GM12875 (cell line): ENCODE measurements at regions not wholly inside any gene's neighbourhood (a gene's known extent, or its start where the extent isn't known, plus 50 kb on each side); places are given as distances from the start of the nearest gene placed in this dataset.

ENCODE experiments used
- H3K4me3 ChIP-seq: one replicate; pipeline ENCODE4 v1.5.1; 2011; ENCODE audit warnings: low read depth, low read length, control low read depth
- CTCF ChIP-seq: IDR thresholded peaks from 2 replicates; pipeline ENCODE4 v1.5.1; 2011; ENCODE audit warnings: low read depth, mild to moderate bottlenecking, control low read depth, inconsistent platforms, low read length, moderate library complexity, borderline replicate concordance; ENCODE audit not compliant: insufficient read depth

DNA sequence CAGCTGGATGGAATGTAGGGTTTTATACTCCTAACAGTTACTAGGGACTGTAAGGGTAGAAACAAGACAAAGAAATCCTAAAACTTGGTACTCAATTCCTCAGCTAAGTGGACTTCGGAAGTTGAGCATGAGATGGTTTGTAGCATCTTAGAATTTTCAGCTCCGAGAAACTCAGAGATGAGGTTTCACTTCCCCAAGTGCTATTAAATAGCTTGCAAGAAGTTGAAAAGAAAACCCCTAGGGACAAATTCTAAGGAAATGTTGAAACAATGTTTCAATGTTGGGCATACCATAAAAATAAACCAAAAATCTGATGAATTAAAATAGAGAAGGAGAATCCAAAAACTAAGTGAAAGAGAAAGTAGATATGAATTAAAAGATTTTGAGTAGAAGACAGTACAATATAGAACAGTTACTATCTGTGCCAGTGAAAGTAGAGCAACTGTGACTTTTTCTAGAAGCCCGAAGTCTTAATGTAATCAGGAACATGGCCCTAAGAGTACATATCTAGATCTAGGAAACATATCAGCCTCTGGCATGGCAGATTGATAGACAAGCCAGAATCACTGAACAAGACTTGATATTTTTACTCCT is 308.6 kb upstream of the RGMB start:
- H3K4me3 ChIP-seq, result no peak overlapping the region
- TF ChIP-seq CTCF, result no peak

- no peak overlapping the region for H3K4me3 ChIP-seq
- TF ChIP-seq CTCF, result no peak
Observed at GRCh38 chr5:98468188-98468869, 305.1 kb upstream of the RGMB start.

GRCh38 chr5:98470747-98471146 is 302.7 kb upstream of the RGMB start:
- TF ChIP-seq CTCF, result no peak
- H3K4me3 ChIP-seq, result no peak overlapping the region

DNA sequence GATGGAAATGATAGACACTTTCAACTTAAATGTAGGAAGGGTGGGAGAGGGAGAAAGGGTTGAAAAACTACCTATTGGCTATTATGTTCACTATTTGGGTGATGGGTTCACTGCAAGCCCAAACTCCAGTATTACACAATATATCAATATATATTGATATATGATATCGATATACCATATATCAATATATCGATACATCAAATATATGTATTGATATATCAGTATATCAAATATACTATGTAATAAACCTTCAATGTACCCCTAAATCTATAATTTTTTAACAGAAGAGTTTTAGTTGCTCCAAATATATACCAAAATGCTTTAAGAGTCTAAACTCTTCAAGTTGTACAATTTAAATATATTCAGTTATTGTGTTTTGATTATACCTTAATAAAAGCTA is 302.0 kb upstream of the RGMB start:
- H3K4me3 ChIP-seq, result no peak overlapping the region
- no peak for TF ChIP-seq CTCF

- H3K4me3 ChIP-seq, result no peak overlapping the region
- no peak for TF ChIP-seq CTCF
Observed at GRCh38 chr5:98474216-98474615, 299.2 kb upstream of the RGMB start.

- no peak overlapping the region for H3K4me3 ChIP-seq
- TF ChIP-seq CTCF, result no peak
Observed at GRCh38 chr5:98474782-98475181, 298.7 kb upstream of the RGMB start.
